Gastrocnemius medialis (tissue), 4 donors: ENCODE measurements at regions not wholly inside any gene's neighbourhood (a gene's known extent, or its start where the extent isn't known, plus 50 kb on each side); places are given as distances from the start of the nearest gene placed in this dataset.

Experiments
- ATAC-seq, 2 donors: fragments of 150-250 bp; one replicate each; pipeline ENCODE4 v1.9.1; 2016
- DNase-seq, 2 donors: peaks; one replicate each; pipeline ENCODE4 v3.0.0-alpha.2; 2019
- H3K27ac ChIP-seq, 4 donors: fragments of 200-600 bp; sonication (generic); 1 replicate in 1 of 4; 2 replicates in 3 of 4; pipeline ENCODE4 v1.5.1; 2016 to 2018; ENCODE audit warnings: mild to moderate bottlenecking in 2 of 4, moderate library complexity in 1 of 4
- H3K27me3 ChIP-seq, 3 donors: fragments of 200-600 bp; sonication (generic) in 2 of 3; 1 replicate in 1 of 3; 2 replicates in 2 of 3; pipeline versions ENCODE4 v1.5.1 to v1.6.0; 2016 to 2019; ENCODE audit warnings: mild to moderate bottlenecking in 1 of 3, moderate library complexity in 1 of 3
- H3K36me3 ChIP-seq, 2 donors: fragments of 200-600 bp; sonication (generic) in 1 of 2; one replicate each; pipeline ENCODE4 v1.5.1; 2017 to 2018
- H3K4me1 ChIP-seq, 2 donors: fragments of 200-600 bp; sonication (generic) in 1 of 2; one replicate each; pipeline ENCODE4 v1.5.1; 2016 to 2017; ENCODE audit warnings: mild to moderate bottlenecking in 2 of 2
- H3K4me3 ChIP-seq, 4 donors: fragments of 200-600 bp; sonication (generic) in 3 of 4; 1 replicate in 1 of 4; 2 replicates in 3 of 4; pipeline ENCODE4 v1.5.1; 2016 to 2019; ENCODE audit warnings: mild to moderate bottlenecking in 2 of 4
- H3K9me3 ChIP-seq, 3 donors: fragments of 200-600 bp; sonication (generic) in 2 of 3; 1 replicate in 1 of 3; 2 replicates in 2 of 3; pipeline ENCODE4 v1.5.1; 2016 to 2019
- CTCF ChIP-seq, 5 experiments: fragments of 450-650 bp in 3 of 5; fragments of 200-600 bp in 2 of 5; sonication (generic) in 2 of 5; IDR thresholded peaks in 4 of 5; conservative IDR thresholded peaks in 1 of 5; 1 replicate in 4 of 5; 2 replicates in 1 of 5; pipeline ENCODE4 v1.5.1; 2016 to 2019; ENCODE audit warnings: antibody characterized with exemption in 5 of 5, mild to moderate bottlenecking in 3 of 5, moderate library complexity in 3 of 5
- POLR2A ChIP-seq, 2 donors: fragments of 450-650 bp; IDR thresholded peaks; one replicate each; pipeline ENCODE4 v1.6.1; 2017; ENCODE audit warnings: antibody characterized with exemption in 2 of 2, mild to moderate bottlenecking in 2 of 2, moderate library complexity in 2 of 2
- in situ Hi-C, 4 donors: fragments of 200-750 bp; cut with MboI; loops; one replicate each; pipeline versions ENCODE4 v1.15.0 to v1.8.0; 2017; ENCODE audit warnings: low sequenced_read_pairs in 4 of 4
- intact Hi-C: fragments of 100-400 bp; cut with DNase I; formaldehyde crosslinking; loops from one replicate; pipeline ENCODE4 v1.15.1; 2023; ENCODE audit warnings: low total_unique reads

- in situ Hi-C loops, result no loop called here
- Histone ChIP-seq H3K27ac (no peak overlapping the region), H3K9me3 (no peaks in the 10 kb centered on the region), H3K27me3 (no peaks in the 10 kb centered on the region), H3K4me1 (no peaks in the 10 kb centered on the region), H3K36me3 (no peaks in the 10 kb centered on the region), H3K4me3 (no peak overlapping the region)
- DNase-seq, result no peak
- no peak for TF ChIP-seq CTCF (IDR thresholded peaks at IDR 0.05 in 4 of 5, conservative IDR thresholded peaks at IDR 0.05 in 1 of 5)
- no peak for TF ChIP-seq POLR2A (IDR thresholded peaks at IDR 0.05)
- no peak for ATAC-seq
- intact Hi-C loops, result no loop called here
Observed at GRCh38 chr10:107554333-107554732, 389.8 kb upstream of the SORCS1 start.

GRCh38 chr10:107553470-107553869 lies 389.0 kb upstream of the SORCS1 start:
- Histone ChIP-seq H3K9me3 (no peaks in the 10 kb centered on the region), H3K4me1 (no peaks in the 10 kb centered on the region), H3K36me3 (no peaks in the 10 kb centered on the region), H3K4me3 (no peak overlapping the region), H3K27me3 (no peaks in the 10 kb centered on the region), H3K27ac (no peak overlapping the region)
- TF ChIP-seq POLR2A (IDR thresholded peaks at IDR 0.05), result no peak
- no peak for TF ChIP-seq CTCF (IDR thresholded peaks at IDR 0.05 in 4 of 5, conservative IDR thresholded peaks at IDR 0.05 in 1 of 5)
- in situ Hi-C loops (no loop called here), intact Hi-C loops (no loop called here)
- DNase-seq (no peak), ATAC-seq (no peak)

- no peak overlapping the region for H3K4me3 ChIP-seq
- H3K27ac ChIP-seq, result no peak overlapping the region
- H3K36me3 ChIP-seq, result no peaks in the 10 kb centered on the region
- H3K9me3 ChIP-seq, result no peaks in the 10 kb centered on the region
- no peak for TF ChIP-seq POLR2A (IDR thresholded peaks at IDR 0.05)
- no peak for TF ChIP-seq CTCF (IDR thresholded peaks at IDR 0.05 in 4 of 5, conservative IDR thresholded peaks at IDR 0.05 in 1 of 5)
- ATAC-seq (no peak), DNase-seq (no peak)
- in situ Hi-C loops, result no loop called here
- no peaks in the 10 kb centered on the region for H3K27me3 ChIP-seq
- intact Hi-C loops, result no loop called here
- H3K4me1 ChIP-seq, result no peaks in the 10 kb centered on the region
Observed at GRCh38 chr10:107552963-107553362, 388.5 kb upstream of the SORCS1 start.

GRCh38 chr10:107548301-107548700 lies 383.8 kb upstream of the SORCS1 start:
- Histone ChIP-seq H3K27ac (no peak overlapping the region), H3K9me3 (no peaks in the 10 kb centered on the region), H3K4me3 (no peak overlapping the region), H3K4me1 (no peaks in the 10 kb centered on the region), H3K36me3 (no peaks in the 10 kb centered on the region), H3K27me3 (no peaks in the 10 kb centered on the region)
- in situ Hi-C loops (no loop called here), intact Hi-C loops (no loop called here)
- TF ChIP-seq CTCF (IDR thresholded peaks at IDR 0.05 in 4 of 5, conservative IDR thresholded peaks at IDR 0.05 in 1 of 5), result no peak
- ATAC-seq (no peak), DNase-seq (no peak)

GRCh38 chr10:107546986-107547385 lies 382.5 kb upstream of the SORCS1 start:
- H3K9me3 ChIP-seq, result no peaks in the 10 kb centered on the region
- H3K27me3 ChIP-seq, result no peaks in the 10 kb centered on the region
- no peak overlapping the region for H3K27ac ChIP-seq
- ATAC-seq (no peak), DNase-seq (no peak)
- no peaks in the 10 kb centered on the region for H3K4me1 ChIP-seq
- intact Hi-C loops, result no loop called here
- TF ChIP-seq POLR2A (IDR thresholded peaks at IDR 0.05) (no peak), CTCF (IDR thresholded peaks at IDR 0.05 in 4 of 5, conservative IDR thresholded peaks at IDR 0.05 in 1 of 5) (no peak)
- no peaks in the 10 kb centered on the region for H3K36me3 ChIP-seq
- no peak overlapping the region for H3K4me3 ChIP-seq
- in situ Hi-C loops, result no loop called here
